Breast epithelium (tissue), 3 donors: ENCODE measurements at regions not wholly inside any gene's neighbourhood (a gene's known extent, or its start where the extent isn't known, plus 50 kb on each side); places are given as distances from the start of the nearest gene placed in this dataset.

ENCODE experiments used
- CTCF ChIP-seq, 3 donors: fragments of 450-650 bp; IDR thresholded peaks; one replicate each; pipeline ENCODE4 v1.5.1; 2016 to 2017; ENCODE audit warnings: antibody characterized with exemption in 3 of 3, mild to moderate bottlenecking in 3 of 3, moderate library complexity in 3 of 3
- POLR2AphosphoS5 ChIP-seq, 3 donors: sonication (generic); formaldehyde crosslinking; IDR thresholded peaks; one replicate each; pipeline ENCODE4 v1.6.1; 2017; ENCODE audit warnings: antibody characterized with exemption in 3 of 3

- TF ChIP-seq POLR2AphosphoS5 (IDR thresholded peaks at IDR 0.05) (no peak), CTCF (IDR thresholded peaks at IDR 0.05) (no peak)
Measured at GRCh38 chr15:38823263-38823662, 258.6 kb upstream of the RASGRP1 start.
